Large intestine (tissue), 3 donors: ENCODE measurements at regions not wholly inside any gene's neighbourhood (a gene's known extent, or its start where the extent isn't known, plus 50 kb on each side); places are given as distances from the start of the nearest gene placed in this dataset.

Experiments used
- DNase-seq, 2 donors: peaks; one replicate each; pipeline versions ENCODE4 v3.0.0 to v3.0.0-alpha.2; 2013
- H3K27ac ChIP-seq: one replicate; pipeline ENCODE4 v1.5.1; 2013; ENCODE audit warnings: low read length
- H3K27me3 ChIP-seq: 2 replicates; pipeline ENCODE4 v1.6.1; 2013; ENCODE audit warnings: low read length; ENCODE audit not compliant: control insufficient read depth, insufficient read depth
- H3K36me3 ChIP-seq: 2 replicates; pipeline ENCODE4 v1.6.1; 2013; ENCODE audit warnings: low read length; ENCODE audit not compliant: control insufficient read depth, insufficient read depth
- H3K4me1 ChIP-seq: one replicate; pipeline ENCODE4 v1.6.1; 2013; ENCODE audit warnings: low read length; ENCODE audit not compliant: control insufficient read depth, insufficient read depth
- H3K4me3 ChIP-seq: one replicate; pipeline ENCODE4 v1.5.1; 2013; ENCODE audit warnings: low read length
- H3K9me3 ChIP-seq: one replicate; pipeline ENCODE4 v1.6.1; 2013; ENCODE audit warnings: mild to moderate bottlenecking, low read depth, low read length, moderate library complexity; ENCODE audit not compliant: control insufficient read depth
- WGBS: methylation state at CpG from one replicate; pipeline ENCODE4 v1.1.5; 2013; ENCODE audit warnings: low lambda C conversion rate; ENCODE audit not compliant: insufficient coverage; 5-methylcytosine and 5-hydroxymethylcytosine counted together

- DNase-seq, result no peak
- H3K4me1 ChIP-seq, result no peaks in the 10 kb centered on the region
- no peaks in the 10 kb centered on the region for H3K9me3 ChIP-seq
- WGBS, result no CpG with 5 or more reads among the region's 1 CpG
- no peak overlapping the region for H3K27ac ChIP-seq
- no peaks in the 10 kb centered on the region for H3K36me3 ChIP-seq
- no peak overlapping the region for H3K4me3 ChIP-seq
- H3K27me3 ChIP-seq, result no peaks in the 10 kb centered on the region
Observed at GRCh38 chr2:128821010-128821409, 502.3 kb upstream of the HS6ST1 start.

GRCh38 chr2:128832946-128833663 is 514.4 kb upstream of the HS6ST1 start:
- no peaks in the 10 kb centered on the region for H3K27me3 ChIP-seq

GRCh38 chr2:128833664-128834027 is 515.0 kb upstream of the HS6ST1 start:
- Histone ChIP-seq H3K4me3 (no peak overlapping the region), H3K36me3 (no peaks in the 10 kb centered on the region), H3K9me3 (no peaks in the 10 kb centered on the region), H3K27ac (no peak overlapping the region), H3K27me3 (no peaks in the 10 kb centered on the region), H3K4me1 (no peaks in the 10 kb centered on the region)
- no peak for DNase-seq
- no CpG with 5 or more reads among the region's 6 CpGs for WGBS

More at GRCh38 chr2:128832946-128833663, 514.4 kb upstream of the HS6ST1 start:
- Histone ChIP-seq H3K27ac (no peak overlapping the region), H3K9me3 (no peaks in the 10 kb centered on the region), H3K4me3 (no peak overlapping the region), H3K4me1 (no peaks in the 10 kb centered on the region), H3K36me3 (no peaks in the 10 kb centered on the region)
- DNase-seq, result no peak
- 48% methylated on average over 2 of the region's 8 CpGs for WGBS

- 86% methylated on average over 1 of the region's 8 CpGs for WGBS
- peak in 1 of 2 donors; percentile 25 for DNase-seq
- H3K9me3 ChIP-seq, result no peaks in the 10 kb centered on the region
- no peaks in the 10 kb centered on the region for H3K27me3 ChIP-seq
- no peaks in the 10 kb centered on the region for H3K4me1 ChIP-seq
- no peaks in the 10 kb centered on the region for H3K36me3 ChIP-seq
- no peak overlapping the region for H3K4me3 ChIP-seq
- H3K27ac ChIP-seq, result no peak overlapping the region
Observed at GRCh38 chr2:128834207-128834879, 515.7 kb upstream of the HS6ST1 start.

GRCh38 chr2:128834880-128835252 is 516.2 kb upstream of the HS6ST1 start:
- no peak for DNase-seq
- Histone ChIP-seq H3K4me3 (no peak overlapping the region), H3K27ac (no peak overlapping the region), H3K9me3 (no peaks in the 10 kb centered on the region), H3K36me3 (no peaks in the 10 kb centered on the region), H3K4me1 (no peaks in the 10 kb centered on the region), H3K27me3 (no peaks in the 10 kb centered on the region)
- WGBS, result no CpG with 5 or more reads among the region's 7 CpGs

GRCh38 chr2:128835342-128835855 is 516.7 kb upstream of the HS6ST1 start:
- Histone ChIP-seq H3K9me3 (no peaks in the 10 kb centered on the region), H3K36me3 (no peaks in the 10 kb centered on the region), H3K27me3 (no peaks in the 10 kb centered on the region), H3K4me3 (no peak overlapping the region), H3K27ac (no peak overlapping the region), H3K4me1 (no peaks in the 10 kb centered on the region)
- no CpG with 5 or more reads among the region's 10 CpGs for WGBS
- no peak for DNase-seq

GRCh38 chr2:128835974-128836373 is 517.3 kb upstream of the HS6ST1 start:
- Histone ChIP-seq H3K4me3 (no peak overlapping the region), H3K36me3 (no peaks in the 10 kb centered on the region), H3K27ac (no peak overlapping the region), H3K9me3 (no peaks in the 10 kb centered on the region), H3K4me1 (no peaks in the 10 kb centered on the region), H3K27me3 (no peaks in the 10 kb centered on the region)
- no CpG with 5 or more reads among the region's 6 CpGs for WGBS
- no peak for DNase-seq

- no peak for DNase-seq
- H3K27ac ChIP-seq, result no peak overlapping the region
- H3K27me3 ChIP-seq, result no peaks in the 10 kb centered on the region
- no peaks in the 10 kb centered on the region for H3K4me1 ChIP-seq
- no peaks in the 10 kb centered on the region for H3K9me3 ChIP-seq
- no peaks in the 10 kb centered on the region for H3K36me3 ChIP-seq
- H3K4me3 ChIP-seq, result no peak overlapping the region
- 100% methylated on average over 1 of the region's 5 CpGs for WGBS
Observed at GRCh38 chr2:128836559-128837100, 518.0 kb upstream of the HS6ST1 start.

GRCh38 chr2:128838244-128838643 is 519.6 kb upstream of the HS6ST1 start:
- no peaks in the 10 kb centered on the region for H3K4me1 ChIP-seq
- H3K27ac ChIP-seq, result no peak overlapping the region
- no peaks in the 10 kb centered on the region for H3K27me3 ChIP-seq
- no peaks in the 10 kb centered on the region for H3K36me3 ChIP-seq
- 80% methylated on average over 1 of the region's 5 CpGs for WGBS
- H3K4me3 ChIP-seq, result no peak overlapping the region
- H3K9me3 ChIP-seq, result no peaks in the 10 kb centered on the region
- DNase-seq, result no peak

GRCh38 chr2:128841803-128842202 is 523.1 kb upstream of the HS6ST1 start:
- H3K27me3 ChIP-seq, result no peaks in the 10 kb centered on the region
- H3K9me3 ChIP-seq, result no peaks in the 10 kb centered on the region
- WGBS, result no CpG with 5 or more reads among the region's 3 CpGs
- H3K4me1 ChIP-seq, result no peaks in the 10 kb centered on the region
- H3K36me3 ChIP-seq, result no peaks in the 10 kb centered on the region
- no peak for DNase-seq
- H3K27ac ChIP-seq, result no peak overlapping the region
- H3K4me3 ChIP-seq, result no peak overlapping the region
